Neuronal stem cell (in vitro differentiated cells): ENCODE measurements at regions not wholly inside any gene's neighbourhood (a gene's known extent, or its start where the extent isn't known, plus 50 kb on each side); places are given as distances from the start of the nearest gene placed in this dataset.
A peak's percentile ranks its signal among the peaks of the same experiment; 100 is the strongest.

Experiments
- DNase-seq: peaks from one replicate; pipeline ENCODE4 v3.0.0-alpha.2; 2013; ENCODE audit warnings: low spot score
- H2AFZ ChIP-seq: one replicate; pipeline ENCODE4 v1.6.1; 2013; ENCODE audit warnings: mild to moderate bottlenecking, low read length, inconsistent platforms
- H2AK5ac ChIP-seq: 2 replicates; pipeline ENCODE4 v1.6.1; 2013; ENCODE audit warnings: low read depth, mild to moderate bottlenecking, inconsistent platforms, low read length, moderate library complexity, mixed read lengths
- H2BK120ac ChIP-seq: 2 replicates; pipeline ENCODE4 v1.6.1; 2013; ENCODE audit warnings: low read depth, mild to moderate bottlenecking, inconsistent platforms, low read length, moderate library complexity, mixed read lengths
- H2BK12ac ChIP-seq: one replicate; pipeline ENCODE4 v1.6.1; 2013; ENCODE audit warnings: low read length, inconsistent platforms
- H2BK15ac ChIP-seq: 2 replicates; pipeline ENCODE4 v1.6.1; 2013; ENCODE audit warnings: mild to moderate bottlenecking, low read length, inconsistent platforms, mixed read lengths
- H2BK5ac ChIP-seq: one replicate; pipeline ENCODE4 v1.6.1; 2013; ENCODE audit warnings: inconsistent platforms, mild to moderate bottlenecking, low read length, moderate library complexity
- H3K14ac ChIP-seq: one replicate; pipeline ENCODE4 v1.6.1; 2013; ENCODE audit warnings: low read length, inconsistent platforms
- H3K18ac ChIP-seq: 2 replicates; pipeline ENCODE4 v1.6.1; 2013; ENCODE audit warnings: low read length, inconsistent platforms
- H3K23ac ChIP-seq: 2 replicates; pipeline ENCODE4 v1.6.1; 2013; ENCODE audit warnings: low read depth, mild to moderate bottlenecking, mixed read lengths, low read length, inconsistent platforms; ENCODE audit not compliant: poor library complexity
- H3K27ac ChIP-seq: replicated peaks from 3 replicates; pipeline ENCODE4 v1.5.1; 2013; ENCODE audit warnings: low read length, inconsistent platforms
- H3K27me3 ChIP-seq, 3 experiments: 2 replicates each; pipeline ENCODE4 v1.6.1; 2013; ENCODE audit warnings: low read length in 3 of 3, mild to moderate bottlenecking in 2 of 3, inconsistent platforms in 1 of 3, low read depth in 1 of 3, mixed read lengths in 1 of 3, moderate library complexity in 1 of 3; ENCODE audit not compliant: control insufficient read depth in 3 of 3, insufficient read depth in 3 of 3
- H3K36me3 ChIP-seq, 2 donors: replicated peaks in 1 of 2; 2 replicates each; pipeline ENCODE4 v1.6.1; 2013; ENCODE audit warnings: low read length in 2 of 2; ENCODE audit not compliant: control insufficient read depth in 2 of 2, insufficient read depth in 2 of 2
- H3K4ac ChIP-seq: 2 replicates; pipeline ENCODE4 v1.6.1; 2013; ENCODE audit warnings: inconsistent platforms, mild to moderate bottlenecking, low read length, moderate library complexity
- H3K4me1 ChIP-seq, 2 donors: 1 replicate in 1 of 2; 2 replicates in 1 of 2; pipeline ENCODE4 v1.6.1; 2013; ENCODE audit warnings: low read length in 2 of 2, low read depth in 1 of 2; ENCODE audit not compliant: control insufficient read depth in 2 of 2, insufficient read depth in 1 of 2
- H3K4me2 ChIP-seq: one replicate; pipeline ENCODE4 v1.6.1; 2013; ENCODE audit warnings: mild to moderate bottlenecking, low read length, inconsistent platforms; ENCODE audit not compliant: insufficient read depth, poor library complexity, severe bottlenecking
- H3K4me3 ChIP-seq, 2 donors: 2 replicates each; pipeline ENCODE4 v1.5.1; 2013; ENCODE audit warnings: low read length in 2 of 2, mild to moderate bottlenecking in 2 of 2, inconsistent platforms in 1 of 2, moderate library complexity in 1 of 2
- H3K79me1 ChIP-seq: one replicate; pipeline ENCODE4 v1.6.1; 2013; ENCODE audit warnings: low read depth, mild to moderate bottlenecking, inconsistent platforms, low read length, moderate library complexity
- H3K9ac ChIP-seq: one replicate; pipeline ENCODE4 v1.6.1; 2013; ENCODE audit warnings: mild to moderate bottlenecking, low read depth, low read length, inconsistent platforms; ENCODE audit not compliant: poor library complexity
- H3K9me3 ChIP-seq, 2 donors: replicated peaks in 1 of 2; 2 replicates each; pipeline versions ENCODE3 to v1.6.1; 2013; ENCODE audit warnings: low read length in 2 of 2, mild to moderate bottlenecking in 2 of 2, inconsistent platforms in 1 of 2, low read depth in 1 of 2, mixed read lengths in 1 of 2, moderate library complexity in 1 of 2; ENCODE audit not compliant: control insufficient read depth in 2 of 2, insufficient read depth in 1 of 2
- H4K8ac ChIP-seq: one replicate; pipeline ENCODE4 v1.6.1; 2013; ENCODE audit warnings: low read depth, mild to moderate bottlenecking, inconsistent platforms, low read length, moderate library complexity
- H4K91ac ChIP-seq: one replicate; pipeline ENCODE4 v1.6.1; 2013; ENCODE audit warnings: low read length, low read depth, mild to moderate bottlenecking, inconsistent platforms; ENCODE audit not compliant: poor library complexity
- WGBS, 2 donors: extraction: QIAGEN DNeasy Blood & Tissue Kit; methylation state at CpG; one replicate each; pipeline ENCODE4 v1.1.7; 2013; ENCODE audit warnings: missing lambda C conversion rate in 2 of 2, mixed read lengths in 1 of 2; ENCODE audit not compliant: insufficient read length in 2 of 2, insufficient replicate concordance in 1 of 2; ENCODE audit errors: extremely low coverage in 2 of 2; 5-methylcytosine and 5-hydroxymethylcytosine counted together

- DNase-seq: no peak
- H2BK120ac ChIP-seq: no peak overlapping the region
- no peak overlapping the region for H3K4me2 ChIP-seq
- H3K14ac ChIP-seq: no peak overlapping the region
- no peak overlapping the region for H3K23ac ChIP-seq
- H3K4me3 ChIP-seq: no peak overlapping the region
- H4K91ac ChIP-seq: no peak overlapping the region
- H3K9me3 ChIP-seq: no peaks in the 10 kb centered on the region
- H3K4me1 ChIP-seq: no peaks in the 10 kb centered on the region
- no peak overlapping the region for H2BK5ac ChIP-seq
- no peak overlapping the region for H2AK5ac ChIP-seq
- no CpG with 5 or more reads among the region's 3 CpGs for WGBS, 2 donors
- no peak overlapping the region for H3K4ac ChIP-seq
- H2BK12ac ChIP-seq: no peak overlapping the region
- no peak overlapping the region for H3K27ac ChIP-seq
- H3K79me1 ChIP-seq: no peaks in the 10 kb centered on the region
- no peaks in the 10 kb centered on the region for H3K27me3 ChIP-seq
- no peaks in the 10 kb centered on the region for H3K36me3 ChIP-seq
- no peak overlapping the region for H3K9ac ChIP-seq
- H4K8ac ChIP-seq: no peak overlapping the region
- no peak overlapping the region for H3K18ac ChIP-seq
- H2AFZ ChIP-seq: no peak overlapping the region
- H2BK15ac ChIP-seq: no peak overlapping the region
Observed at GRCh38 chr12:92049403-92049802, 96.2 kb downstream of the BTG1 start.

DNA sequence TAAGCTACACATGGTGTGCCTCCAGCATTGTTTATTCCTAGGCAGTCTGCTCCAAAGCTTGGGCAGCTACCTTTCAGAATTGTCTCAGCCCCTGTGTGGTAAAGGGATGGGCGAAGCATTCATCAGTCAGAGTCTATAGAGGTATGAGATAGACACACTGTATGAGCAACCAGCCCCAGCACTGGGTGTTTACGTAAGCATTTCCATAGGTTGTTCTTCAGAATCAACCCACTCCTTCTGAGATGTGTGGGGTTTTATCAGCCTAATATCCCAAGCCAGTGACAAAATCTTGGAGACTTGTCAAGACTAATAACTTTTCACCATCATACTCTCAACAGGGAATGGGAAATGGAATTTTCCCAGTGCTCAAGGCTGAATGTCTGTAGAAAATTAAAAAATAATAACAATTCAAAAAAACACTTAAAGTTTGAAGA lies 98.2 kb downstream of the BTG1 start:
- Histone ChIP-seq H4K91ac (no peak overlapping the region), H2AFZ (peak overlapping the region; percentile 0), H2BK12ac (no peak overlapping the region), H3K4me3 (no peak overlapping the region), H2BK5ac (no peak overlapping the region), H3K4ac (no peak overlapping the region), H2BK15ac (no peak overlapping the region), H3K36me3 (no peaks in the 10 kb centered on the region), H3K18ac (no peak overlapping the region), H3K23ac (no peak overlapping the region), H3K4me2 (no peak overlapping the region), H4K8ac (no peak overlapping the region), H2BK120ac (no peak overlapping the region), H3K79me1 (no peaks in the 10 kb centered on the region), H3K9ac (no peak overlapping the region), H3K27ac (no peak overlapping the region), H3K27me3 (no peaks in the 10 kb centered on the region), H3K4me1 (no peaks in the 10 kb centered on the region), H3K14ac (no peak overlapping the region), H3K9me3 (no peaks in the 10 kb centered on the region), H2AK5ac (no peak overlapping the region)
- no peak for DNase-seq
- no CpG with 5 or more reads among the region's 2 CpGs for WGBS, 2 donors

GRCh38 chr12:92046557-92047392 lies 98.9 kb downstream of the BTG1 start:
- no peak overlapping the region for H4K8ac ChIP-seq
- H2AFZ ChIP-seq: peak overlapping the region; percentile 0
- H3K23ac ChIP-seq: no peak overlapping the region
- H2BK12ac ChIP-seq: no peak overlapping the region
- WGBS, 2 donors: no CpG with 5 or more reads among the region's 7 CpGs
- H2BK5ac ChIP-seq: no peak overlapping the region
- no peak for DNase-seq
- no peak overlapping the region for H2BK15ac ChIP-seq
- H3K18ac ChIP-seq: no peak overlapping the region
- H3K9me3 ChIP-seq: no peaks in the 10 kb centered on the region
- H3K79me1 ChIP-seq: no peaks in the 10 kb centered on the region
- H2AK5ac ChIP-seq: no peak overlapping the region
- H2BK120ac ChIP-seq: no peak overlapping the region
- H3K36me3 ChIP-seq: no peaks in the 10 kb centered on the region
- H4K91ac ChIP-seq: no peak overlapping the region
- no peak overlapping the region for H3K4me3 ChIP-seq
- H3K27ac ChIP-seq: no peak overlapping the region
- H3K9ac ChIP-seq: no peak overlapping the region
- no peaks in the 10 kb centered on the region for H3K27me3 ChIP-seq
- H3K14ac ChIP-seq: no peak overlapping the region
- no peaks in the 10 kb centered on the region for H3K4me1 ChIP-seq
- no peak overlapping the region for H3K4me2 ChIP-seq
- no peak overlapping the region for H3K4ac ChIP-seq

DNA sequence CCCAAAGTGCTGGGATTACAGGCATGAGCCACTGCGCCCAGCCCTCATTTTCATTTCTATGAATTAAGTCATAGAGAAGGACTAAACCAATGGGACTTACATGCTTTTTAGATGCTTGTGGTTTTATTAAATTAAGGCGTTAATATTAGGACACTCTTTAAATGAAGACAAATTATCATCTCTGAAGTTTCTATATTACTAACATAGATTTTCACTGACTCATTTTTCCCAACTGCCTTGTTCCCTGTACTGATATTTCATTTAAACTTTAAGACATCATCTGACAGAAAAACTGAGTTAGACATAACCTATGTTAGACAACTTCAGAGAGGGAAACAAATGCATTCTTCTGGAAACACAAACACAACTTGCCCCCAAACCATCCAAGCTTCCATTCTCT lies 99.8 kb downstream of the BTG1 start:
- H3K23ac ChIP-seq: no peak overlapping the region
- no peak overlapping the region for H3K14ac ChIP-seq

More for the DNA sequence above, 99.8 kb downstream of the BTG1 start:
- no peaks in the 10 kb centered on the region for H3K27me3 ChIP-seq
- no peak overlapping the region for H3K4me2 ChIP-seq
- H3K79me1 ChIP-seq: no peaks in the 10 kb centered on the region
- no peak overlapping the region for H4K91ac ChIP-seq
- no CpG with 5 or more reads among the region's 2 CpGs for WGBS, 2 donors
- no peak overlapping the region for H3K18ac ChIP-seq
- no peak overlapping the region for H3K27ac ChIP-seq
- no peak overlapping the region for H2BK120ac ChIP-seq
- no peaks in the 10 kb centered on the region for H3K36me3 ChIP-seq
- no peak overlapping the region for H3K9ac ChIP-seq
- no peaks in the 10 kb centered on the region for H3K9me3 ChIP-seq
- DNase-seq: no peak
- no peak overlapping the region for H2BK15ac ChIP-seq
- H2BK5ac ChIP-seq: no peak overlapping the region
- H3K4ac ChIP-seq: no peak overlapping the region
- H2AFZ ChIP-seq: no peak overlapping the region
- H3K4me1 ChIP-seq: no peaks in the 10 kb centered on the region
- H2BK12ac ChIP-seq: no peak overlapping the region
- no peak overlapping the region for H3K4me3 ChIP-seq
- H2AK5ac ChIP-seq: no peak overlapping the region
- no peak overlapping the region for H4K8ac ChIP-seq
